DOHH2 (cell line): ENCODE measurements at regions not wholly inside any gene's neighbourhood (a gene's known extent, or its start where the extent isn't known, plus 50 kb on each side); places are given as distances from the start of the nearest gene placed in this dataset.
A peak's percentile ranks its signal among the peaks of the same experiment; 100 is the strongest.
"Not testable (repeated sequence)": the region's sequence is repeated elsewhere in the genome, so short reads cannot be mapped to it uniquely, and the experiment has no call there.

ENCODE experiments used
- H3F3A ChIP-seq: fragments of 200-600 bp; sonication (generic), shearing (Covaris generic); 2 replicates; pipeline ENCODE4 v1.6.0; 2016; ENCODE audit warnings: antibody characterized with exemption, mild to moderate bottlenecking; ENCODE audit not compliant: control insufficient read depth, insufficient read depth
- H3K27ac ChIP-seq: fragments of 200-600 bp; sonication (generic); 2 replicates; pipeline ENCODE4 v1.5.1; 2014; ENCODE audit warnings: low read depth, mild to moderate bottlenecking, low read length, moderate library complexity
- H3K27me3 ChIP-seq: fragments of 200-600 bp; sonication (generic); 2 replicates; pipeline ENCODE4 v1.6.1; 2014; ENCODE audit warnings: mild to moderate bottlenecking, low read length, mixed read lengths; ENCODE audit not compliant: control insufficient read depth
- H3K36me3 ChIP-seq: fragments of 200-600 bp; sonication (generic); 2 replicates; pipeline ENCODE4 v1.6.1; 2014; ENCODE audit warnings: mild to moderate bottlenecking, low read length, moderate library complexity, mixed read lengths; ENCODE audit not compliant: control insufficient read depth
- H3K4me1 ChIP-seq: fragments of 200-600 bp; sonication (generic); 2 replicates; pipeline ENCODE4 v1.6.1; 2014; ENCODE audit warnings: mild to moderate bottlenecking, low read length, mixed read lengths; ENCODE audit not compliant: control insufficient read depth
- H3K4me2 ChIP-seq: fragments of 200-600 bp; sonication (generic); 2 replicates; pipeline ENCODE4 v1.6.0; 2014; ENCODE audit warnings: mild to moderate bottlenecking, low read length, moderate library complexity
- H3K4me3 ChIP-seq: fragments of 200-600 bp; sonication (generic); 2 replicates; pipeline ENCODE4 v1.5.1; 2014; ENCODE audit warnings: mild to moderate bottlenecking, low read length, mixed read lengths
- H3K79me2 ChIP-seq: fragments of 200-600 bp; sonication (generic); 2 replicates; pipeline ENCODE4 v1.6.1; 2014; ENCODE audit warnings: mild to moderate bottlenecking, low read length, mixed read lengths; ENCODE audit not compliant: control insufficient read depth
- H3K9me2 ChIP-seq: fragments of 200-600 bp; sonication (generic); replicated peaks from 2 replicates; pipeline ENCODE4 v1.6.1; 2014; ENCODE audit warnings: mild to moderate bottlenecking, low read length, mixed read lengths; ENCODE audit not compliant: control insufficient read depth
- H3K9me3 ChIP-seq: fragments of 200-600 bp; sonication (generic); 2 replicates; pipeline ENCODE4 v1.6.1; 2014; ENCODE audit warnings: antibody characterized with exemption, low read length, mixed read lengths; ENCODE audit not compliant: control insufficient read depth, insufficient read depth
- H4K20me1 ChIP-seq: fragments of 200-600 bp; sonication (generic); 2 replicates; pipeline ENCODE4 v1.6.0; 2014; ENCODE audit warnings: low read depth, mild to moderate bottlenecking, antibody characterized with exemption, low read length, moderate library complexity; ENCODE audit not compliant: control insufficient read depth, insufficient read depth
- CTCF ChIP-seq: fragments of 200-600 bp; sonication (generic); IDR thresholded peaks from one replicate; pipeline ENCODE4 v1.5.1; 2014; ENCODE audit warnings: antibody characterized with exemption, mild to moderate bottlenecking, low read depth, low read length; ENCODE audit not compliant: poor library complexity, severe bottlenecking
- EZH2phosphoT487 ChIP-seq: fragments of 200-600 bp; sonication (generic); IDR thresholded peaks from 2 replicates; pipeline ENCODE4 v1.6.1; 2017; ENCODE audit warnings: borderline replicate concordance, mild to moderate bottlenecking, antibody characterized with exemption, low read length, moderate library complexity, mixed read lengths

- TF ChIP-seq CTCF (no peak), EZH2phosphoT487 (no peak)
- peak overlapping the region; percentile 61 for H3K27ac ChIP-seq
- H3K4me3 ChIP-seq = peak overlapping the region; percentile 72
Observed at GRCh38 chr1:148389027-148389339, 94.1 kb downstream of the PPIAL4G start.

GRCh38 chr1:148388260-148389026, 94.7 kb downstream of the PPIAL4G start:
- H3K4me3 ChIP-seq = peak overlapping the region; percentile 72
- no peaks in the 10 kb centered on the region for H3K27me3 ChIP-seq
- no peaks in the 10 kb centered on the region for H3K9me2 ChIP-seq
- H3K4me1 ChIP-seq = peaks cover 24% of the 10 kb centered on the region
- TF ChIP-seq CTCF = no peak
- no peak for TF ChIP-seq EZH2phosphoT487
- peak overlapping the region; percentile 61 for H3K27ac ChIP-seq
- H3F3A ChIP-seq = 0 out of 2 replicates have a peak, but pooled peaks cover 5% of the 10 kb centered on the region
- H3K36me3 ChIP-seq = no peaks in the 10 kb centered on the region
- no peaks in the 10 kb centered on the region for H4K20me1 ChIP-seq
- peak overlapping the region; percentile 84 for H3K4me2 ChIP-seq
- H3K9me3 ChIP-seq = no peaks in the 10 kb centered on the region
- no peaks in the 10 kb centered on the region for H3K79me2 ChIP-seq

More at GRCh38 chr1:148389027-148389339, 94.1 kb downstream of the PPIAL4G start:
- Histone ChIP-seq H3K9me2 (no peaks in the 10 kb centered on the region), H3K9me3 (no peaks in the 10 kb centered on the region), H3K27me3 (no peaks in the 10 kb centered on the region), H3K79me2 (no peaks in the 10 kb centered on the region), H4K20me1 (no peaks in the 10 kb centered on the region), H3F3A (0 out of 2 replicates have a peak, but pooled peaks cover 5% of the 10 kb centered on the region), H3K4me2 (peak overlapping the region; percentile 84), H3K36me3 (no peaks in the 10 kb centered on the region), H3K4me1 (peaks cover 24% of the 10 kb centered on the region)

GRCh38 chr1:148387949-148388259, 95.2 kb downstream of the PPIAL4G start:
- H3K9me2 ChIP-seq, H3K27ac ChIP-seq, H3K27me3 ChIP-seq, H3K79me2 ChIP-seq, H3K36me3 ChIP-seq, H3K9me3 ChIP-seq, H4K20me1 ChIP-seq, H3F3A ChIP-seq: not testable (repeated sequence)
- H3K4me2 ChIP-seq = peak overlapping the region; percentile 84
- peaks cover 24% of the 10 kb centered on the region for H3K4me1 ChIP-seq
- peak overlapping the region; percentile 72 for H3K4me3 ChIP-seq

GRCh38 chr1:148387122-148387948, 95.8 kb downstream of the PPIAL4G start:
- H3K27ac ChIP-seq, H3K4me3 ChIP-seq, H4K20me1 ChIP-seq, H3F3A ChIP-seq, H3K9me2 ChIP-seq, H3K79me2 ChIP-seq, H3K9me3 ChIP-seq, H3K27me3 ChIP-seq, H3K36me3 ChIP-seq: not testable (repeated sequence)
- Histone ChIP-seq H3K4me1 (peaks cover 24% of the 10 kb centered on the region), H3K4me2 (peak overlapping the region; percentile 84)
